ENCODE measurements at regions not wholly inside any gene's neighbourhood (a gene's known extent, or its start where the extent isn't known, plus 50 kb on each side); places are given as distances from the start of the nearest gene placed in this dataset.
A peak's percentile ranks its signal among the peaks of the same experiment; 100 is the strongest.

GRCh38 chr14:29030970-29031369 lies 264.4 kb downstream of the FOXG1 start:
- no peak for TF ChIP-seq CTCF (conservative IDR thresholded peaks at IDR 0.05; ENCODE audit: low read length)
- no peak for DNase-seq (ENCODE audit: low read depth)
- no peak overlapping the region for H3K4me3 ChIP-seq (ENCODE audit: low read length)

- DNase-seq (ENCODE audit: low read depth), result no peak
- no peak for TF ChIP-seq CTCF (conservative IDR thresholded peaks at IDR 0.05; ENCODE audit: low read length)
- H3K4me3 ChIP-seq (ENCODE audit: low read length), result no peak overlapping the region
These were observed 268.5 kb downstream of the FOXG1 start for GRCh38 chr14:29035134-29035533.

DNA sequence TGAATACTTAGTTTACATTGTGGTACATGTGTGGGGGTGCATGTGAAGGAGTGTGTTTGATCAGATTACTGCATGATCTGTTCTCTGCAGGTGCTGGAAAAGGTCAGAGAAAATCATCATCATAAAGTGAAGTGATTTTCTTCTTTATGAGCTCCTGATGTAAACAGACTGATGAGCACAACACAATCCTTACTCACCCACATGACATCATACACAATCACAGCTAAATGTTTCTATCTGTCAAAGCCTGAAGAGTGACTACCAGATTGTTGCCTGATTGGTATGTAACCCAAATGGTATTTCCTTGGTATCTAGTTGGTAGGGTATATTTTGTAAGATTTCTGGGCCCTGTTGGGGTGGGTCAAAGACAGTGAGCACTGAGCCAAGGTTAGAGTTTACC lies 270.8 kb downstream of the FOXG1 start:
- TF ChIP-seq CTCF (conservative IDR thresholded peaks at IDR 0.05; ENCODE audit: low read length), result no peak
- peak; percentile 12 for DNase-seq (ENCODE audit: low read depth)
- no peak overlapping the region for H3K4me3 ChIP-seq (ENCODE audit: low read length)

- no peak for TF ChIP-seq CTCF (conservative IDR thresholded peaks at IDR 0.05; ENCODE audit: low read length)
- H3K4me3 ChIP-seq (ENCODE audit: low read length), result no peak overlapping the region
- DNase-seq (ENCODE audit: low read depth), result peak; percentile 26
These were observed 272.6 kb downstream of the FOXG1 start for GRCh38 chr14:29039171-29039570.

DNA sequence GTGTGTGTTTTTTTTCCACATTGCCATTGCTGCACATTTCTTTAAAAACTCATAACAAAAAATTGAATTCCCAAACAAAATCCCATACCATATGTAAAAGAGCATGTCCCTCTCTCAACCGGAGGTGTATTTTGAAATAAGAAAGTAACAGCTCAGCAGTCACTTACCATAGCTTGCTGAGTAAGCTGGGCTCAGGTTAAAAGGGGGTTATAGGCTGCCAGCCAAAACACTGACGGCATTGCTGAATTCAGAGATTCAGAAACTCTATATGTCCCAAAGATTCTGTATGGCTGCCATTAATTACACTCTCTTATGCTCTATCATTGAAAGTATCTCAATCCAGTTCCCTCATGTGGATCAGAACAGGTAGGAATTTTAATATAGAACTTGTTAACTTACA lies 276.0 kb downstream of the FOXG1 start:
- H3K4me3 ChIP-seq (ENCODE audit: low read length), result no peak overlapping the region
- no peak for DNase-seq (ENCODE audit: low read depth)
- TF ChIP-seq CTCF (conservative IDR thresholded peaks at IDR 0.05; ENCODE audit: low read length), result no peak

GRCh38 chr14:29043737-29044136 lies 277.1 kb downstream of the FOXG1 start:
- no peak for DNase-seq (ENCODE audit: low read depth)
- H3K4me3 ChIP-seq (ENCODE audit: low read length), result no peak overlapping the region
- TF ChIP-seq CTCF (conservative IDR thresholded peaks at IDR 0.05; ENCODE audit: low read length), result no peak

DNA sequence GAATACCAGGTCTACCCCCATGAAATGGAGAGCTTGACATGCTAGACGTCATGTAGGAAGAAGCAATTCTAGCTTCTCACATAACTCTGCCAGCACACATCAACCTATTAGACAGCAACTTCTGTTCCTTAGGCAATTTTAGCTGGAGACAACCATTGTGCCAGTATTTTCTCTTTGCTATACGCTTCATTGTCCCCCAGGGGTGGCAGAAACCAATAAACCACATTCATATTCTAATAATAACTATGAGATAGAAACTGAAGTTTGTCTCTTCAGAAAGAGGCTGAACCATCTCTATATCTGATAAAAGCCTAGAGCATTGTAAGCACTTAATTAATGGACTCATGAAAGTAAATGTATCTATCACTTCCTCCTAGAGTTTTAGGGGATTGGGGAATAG lies 278.6 kb downstream of the FOXG1 start:
- no peak for DNase-seq (ENCODE audit: low read depth)
- TF ChIP-seq CTCF (conservative IDR thresholded peaks at IDR 0.05; ENCODE audit: low read length), result no peak
- H3K4me3 ChIP-seq (ENCODE audit: low read length), result no peak overlapping the region
